ENCODE measurements at regions not wholly inside any gene's neighbourhood (a gene's known extent, or its start where the extent isn't known, plus 50 kb on each side); places are given as distances from the start of the nearest gene placed in this dataset.

GRCh38 chr14:89015016-89015415 is 190.6 kb downstream of the TTC8 start:
- no peak for DNase-seq (ENCODE audit: low spot score)

- DNase-seq (ENCODE audit: low spot score) = no peak
Measured at GRCh38 chr14:89017417-89017816, 193.0 kb downstream of the TTC8 start.

- no peak for DNase-seq (ENCODE audit: low spot score)
Measured at GRCh38 chr14:89022274-89022673, 197.8 kb downstream of the TTC8 start.

GRCh38 chr14:89024691-89025090 is 200.2 kb downstream of the TTC8 start:
- no peak for DNase-seq (ENCODE audit: low spot score)

- peak; percentile 80 for DNase-seq (ENCODE audit: low spot score)
Measured at GRCh38 chr14:89025561-89026236, 201.2 kb downstream of the TTC8 start.

GRCh38 chr14:89027097-89027740 is 202.8 kb downstream of the TTC8 start:
- DNase-seq (ENCODE audit: low spot score) = peak; percentile 91

- no peak for DNase-seq (ENCODE audit: low spot score)
Measured at GRCh38 chr14:89028462-89029134, 204.1 kb downstream of the TTC8 start.

- no peak for DNase-seq (ENCODE audit: low spot score)
Measured at GRCh38 chr14:89029961-89030694, 205.7 kb downstream of the TTC8 start.

- no peak for DNase-seq (ENCODE audit: low spot score)
Measured at GRCh38 chr14:89030921-89031320, 206.5 kb downstream of the TTC8 start.

- DNase-seq (ENCODE audit: low spot score) = no peak
Measured at GRCh38 chr14:89032086-89032649, 207.7 kb downstream of the TTC8 start.

- no peak for DNase-seq (ENCODE audit: low spot score)
Measured at GRCh38 chr14:89033756-89034155, 209.3 kb downstream of the TTC8 start.

GRCh38 chr14:89036371-89036770 is 211.9 kb downstream of the TTC8 start:
- DNase-seq (ENCODE audit: low spot score) = no peak

GRCh38 chr14:89037065-89037464 is 212.6 kb downstream of the TTC8 start:
- no peak for DNase-seq (ENCODE audit: low spot score)

GRCh38 chr14:89040080-89040459 is 215.6 kb downstream of the TTC8 start:
- DNase-seq (ENCODE audit: low spot score) = no peak

- DNase-seq (ENCODE audit: low spot score) = peak; percentile 91
Measured at GRCh38 chr14:89040460-89041256, 216.2 kb downstream of the TTC8 start.

GRCh38 chr14:89041257-89041582 is 216.8 kb downstream of the TTC8 start:
- no peak for DNase-seq (ENCODE audit: low spot score)

- no peak for DNase-seq (ENCODE audit: low spot score)
Measured at GRCh38 chr14:89042021-89042420, 217.6 kb downstream of the TTC8 start.

GRCh38 chr14:89053303-89053702 is 228.9 kb downstream of the TTC8 start:
- no peak for DNase-seq (ENCODE audit: low spot score)

- no peak for DNase-seq (ENCODE audit: low spot score)
Measured at GRCh38 chr14:89056394-89056793, 231.9 kb downstream of the TTC8 start.

GRCh38 chr14:89058697-89059096 is 234.2 kb downstream of the TTC8 start:
- DNase-seq (ENCODE audit: low spot score) = no peak

- no peak for DNase-seq (ENCODE audit: low spot score)
Measured at GRCh38 chr14:89060191-89060590, 235.7 kb downstream of the TTC8 start.

GRCh38 chr14:89061696-89062095 is 237.2 kb downstream of the TTC8 start:
- no peak for DNase-seq (ENCODE audit: low spot score)
